Activated T-cell treated with anti-CD3 and anti-CD28 coated beads, Interleukin-2, amount 50 U/mL, for 4 hours (primary cell): ENCODE measurements at regions not wholly inside any gene's neighbourhood (a gene's known extent, or its start where the extent isn't known, plus 50 kb on each side); places are given as distances from the start of the nearest gene placed in this dataset.

Experiments used
- ATAC-seq, 2 donors: fragments of 200-7000 bp; cut with Tn5 transposase; one replicate each; pipeline ENCODE4 v1.10.0; 2021
- DNase-seq: peaks from one replicate; pipeline ENCODE4 v3.0.0-alpha.2; 2020
- H3K27me3 Mint-ChIP-seq: one replicate; pipeline ENCODE4 v1.8.0; 2021; ENCODE audit warnings: low read depth, mixed read lengths
- H3K36me3 Mint-ChIP-seq: one replicate; pipeline ENCODE4 v1.8.0; 2022; ENCODE audit warnings: mixed read lengths; ENCODE audit not compliant: insufficient read depth
- H3K4me1 Mint-ChIP-seq: one replicate; pipeline ENCODE4 v1.8.0; 2021; ENCODE audit warnings: low read depth, mixed read lengths
- H3K4me3 Mint-ChIP-seq: one replicate; pipeline ENCODE4 v1.8.0; 2021; ENCODE audit warnings: mild to moderate bottlenecking, moderate library complexity, mixed read lengths
- H3K9me3 Mint-ChIP-seq: one replicate; pipeline ENCODE4 v1.8.0; 2021; ENCODE audit warnings: mixed read lengths

DNA sequence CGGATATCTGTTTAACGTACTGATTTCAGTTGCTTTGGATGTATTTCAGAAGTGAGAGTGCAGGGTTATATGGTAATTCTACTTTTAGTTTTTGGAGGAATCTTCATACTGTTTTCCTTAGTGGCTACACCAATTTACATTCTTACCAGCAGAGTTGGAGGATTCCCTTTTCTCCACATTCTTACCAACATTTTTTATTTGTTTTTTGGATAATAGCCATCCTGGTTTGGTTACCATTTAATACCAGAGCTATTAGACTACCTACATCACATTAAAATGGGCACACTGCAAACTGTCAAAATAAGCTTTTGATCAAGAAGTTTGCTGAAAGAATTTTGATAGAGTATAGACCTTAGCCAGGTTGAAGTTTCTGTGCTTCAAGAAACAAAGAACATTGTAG lies 217.2 kb upstream of the CFAP20DC start:
- Mint-ChIP-seq H3K4me1 (no peaks in the 10 kb centered on the region), H3K36me3 (no peaks in the 10 kb centered on the region)
- no peak for ATAC-seq

GRCh38 chr3:59266551-59266950 lies 216.7 kb upstream of the CFAP20DC start:
- no peaks in the 10 kb centered on the region for H3K36me3 Mint-ChIP-seq
- no peak overlapping the region for H3K4me3 Mint-ChIP-seq
- no peaks in the 10 kb centered on the region for H3K27me3 Mint-ChIP-seq
- no peaks in the 10 kb centered on the region for H3K4me1 Mint-ChIP-seq
- no peak for DNase-seq
- peak; percentile 46 to 76 for ATAC-seq
- peaks cover 6% of the 10 kb centered on the region for H3K9me3 Mint-ChIP-seq

More for the DNA sequence above, 217.2 kb upstream of the CFAP20DC start:
- H3K9me3 Mint-ChIP-seq: peaks cover 6% of the 10 kb centered on the region
- H3K4me3 Mint-ChIP-seq: no peak overlapping the region
- no peaks in the 10 kb centered on the region for H3K27me3 Mint-ChIP-seq
- DNase-seq: no peak

- no peaks in the 10 kb centered on the region for H3K4me1 Mint-ChIP-seq
- ATAC-seq (no peak), DNase-seq (no peak)
- H3K4me3 Mint-ChIP-seq: no peak overlapping the region
- no peaks in the 10 kb centered on the region for H3K36me3 Mint-ChIP-seq
- no peaks in the 10 kb centered on the region for H3K27me3 Mint-ChIP-seq
- peaks cover 6% of the 10 kb centered on the region for H3K9me3 Mint-ChIP-seq
These were observed 215.7 kb upstream of the CFAP20DC start for GRCh38 chr3:59265566-59265965.

DNA sequence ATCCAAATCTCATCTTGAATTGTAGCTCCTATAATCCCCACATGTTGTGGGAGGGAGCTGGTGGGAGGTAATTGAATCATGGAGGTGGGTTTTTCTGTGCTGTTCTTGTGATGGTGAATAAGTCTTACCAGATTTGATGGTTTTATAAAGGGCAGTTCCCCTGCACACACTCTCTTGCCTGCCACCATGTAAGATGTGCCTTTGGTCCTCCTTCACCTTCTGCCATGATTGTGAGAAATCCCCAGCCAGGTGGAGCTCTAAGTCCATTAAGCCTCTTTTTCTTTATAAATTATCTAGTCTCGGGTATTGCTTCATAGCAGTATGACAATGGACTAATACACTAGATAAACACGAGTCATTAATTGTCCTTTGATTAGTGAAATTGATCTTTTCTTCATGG lies 214.5 kb upstream of the CFAP20DC start:
- Mint-ChIP-seq H3K27me3 (no peaks in the 10 kb centered on the region), H3K9me3 (peaks cover 6% of the 10 kb centered on the region), H3K4me3 (no peak overlapping the region), H3K4me1 (no peaks in the 10 kb centered on the region), H3K36me3 (no peaks in the 10 kb centered on the region)
- DNase-seq: no peak
- ATAC-seq: no peak

- Mint-ChIP-seq H3K9me3 (peaks cover 6% of the 10 kb centered on the region), H3K36me3 (no peaks in the 10 kb centered on the region), H3K4me3 (no peak overlapping the region), H3K27me3 (no peaks in the 10 kb centered on the region), H3K4me1 (no peaks in the 10 kb centered on the region)
- DNase-seq (no peak), ATAC-seq (no peak)
These were observed 213.3 kb upstream of the CFAP20DC start for GRCh38 chr3:59263152-59263551.

- no peak for ATAC-seq
- Mint-ChIP-seq H3K4me1 (no peaks in the 10 kb centered on the region), H3K27me3 (no peaks in the 10 kb centered on the region), H3K4me3 (no peak overlapping the region), H3K9me3 (peaks cover 6% of the 10 kb centered on the region), H3K36me3 (no peaks in the 10 kb centered on the region)
- DNase-seq: no peak
These were observed 212.3 kb upstream of the CFAP20DC start for GRCh38 chr3:59262076-59262498.

DNA sequence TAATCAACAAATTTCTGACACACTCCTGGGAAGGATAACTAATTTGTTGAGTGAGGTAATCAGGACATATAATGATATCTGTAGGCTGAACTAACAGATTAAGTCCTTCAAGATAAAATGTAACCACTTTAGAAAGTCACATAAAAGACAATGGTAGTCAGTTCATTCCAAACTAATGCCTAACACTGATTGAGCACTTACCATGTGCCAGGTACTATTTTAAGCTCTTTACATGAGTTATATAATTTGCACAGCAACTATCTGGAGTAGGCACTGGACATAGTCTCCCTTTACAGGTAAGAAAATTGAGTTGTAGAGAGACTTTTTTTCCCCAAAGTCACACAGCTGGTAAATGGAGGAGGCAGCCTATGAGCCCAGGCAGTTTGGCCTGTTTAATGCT lies 211.2 kb upstream of the CFAP20DC start:
- H3K36me3 Mint-ChIP-seq: no peaks in the 10 kb centered on the region
- peaks cover 6% of the 10 kb centered on the region for H3K9me3 Mint-ChIP-seq
- no peaks in the 10 kb centered on the region for H3K27me3 Mint-ChIP-seq
- H3K4me3 Mint-ChIP-seq: no peak overlapping the region
- no peak for DNase-seq
- ATAC-seq: no peak
- H3K4me1 Mint-ChIP-seq: no peaks in the 10 kb centered on the region

- no peaks in the 10 kb centered on the region for H3K27me3 Mint-ChIP-seq
- no peak overlapping the region for H3K4me3 Mint-ChIP-seq
- no peaks in the 10 kb centered on the region for H3K4me1 Mint-ChIP-seq
- DNase-seq (no peak), ATAC-seq (no peak)
- no peaks in the 10 kb centered on the region for H3K36me3 Mint-ChIP-seq
- H3K9me3 Mint-ChIP-seq: no peaks in the 10 kb centered on the region
These were observed 208.9 kb upstream of the CFAP20DC start for GRCh38 chr3:59258550-59259260.

GRCh38 chr3:59257506-59257905 lies 207.7 kb upstream of the CFAP20DC start:
- no peaks in the 10 kb centered on the region for H3K4me1 Mint-ChIP-seq
- DNase-seq: no peak
- no peak overlapping the region for H3K4me3 Mint-ChIP-seq
- H3K36me3 Mint-ChIP-seq: no peaks in the 10 kb centered on the region
- H3K27me3 Mint-ChIP-seq: no peaks in the 10 kb centered on the region
- no peak for ATAC-seq
- no peaks in the 10 kb centered on the region for H3K9me3 Mint-ChIP-seq

DNA sequence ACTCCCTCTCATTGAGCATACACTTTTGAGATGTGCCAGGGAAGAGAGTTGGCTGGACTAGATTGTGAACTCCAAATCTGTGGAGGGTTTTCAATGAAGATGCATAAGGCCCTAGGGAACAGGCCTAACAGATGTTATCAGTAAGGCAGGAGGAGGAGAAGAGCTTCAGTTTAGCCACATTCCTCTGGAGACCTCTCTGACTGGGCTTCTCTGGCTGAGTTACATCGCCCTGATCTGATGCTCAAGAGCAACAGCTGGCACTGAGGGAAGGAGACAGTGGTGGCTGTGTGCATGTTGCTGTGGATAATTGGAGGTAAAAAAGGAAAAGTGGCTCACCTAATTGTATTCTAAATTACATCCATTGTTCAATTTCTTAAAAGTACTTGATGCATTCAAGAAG lies 206.4 kb upstream of the CFAP20DC start:
- no peaks in the 10 kb centered on the region for H3K27me3 Mint-ChIP-seq
- ATAC-seq: no peak
- DNase-seq: no peak
- H3K36me3 Mint-ChIP-seq: no peaks in the 10 kb centered on the region
- no peaks in the 10 kb centered on the region for H3K4me1 Mint-ChIP-seq
- no peaks in the 10 kb centered on the region for H3K9me3 Mint-ChIP-seq
- H3K4me3 Mint-ChIP-seq: no peak overlapping the region

DNA sequence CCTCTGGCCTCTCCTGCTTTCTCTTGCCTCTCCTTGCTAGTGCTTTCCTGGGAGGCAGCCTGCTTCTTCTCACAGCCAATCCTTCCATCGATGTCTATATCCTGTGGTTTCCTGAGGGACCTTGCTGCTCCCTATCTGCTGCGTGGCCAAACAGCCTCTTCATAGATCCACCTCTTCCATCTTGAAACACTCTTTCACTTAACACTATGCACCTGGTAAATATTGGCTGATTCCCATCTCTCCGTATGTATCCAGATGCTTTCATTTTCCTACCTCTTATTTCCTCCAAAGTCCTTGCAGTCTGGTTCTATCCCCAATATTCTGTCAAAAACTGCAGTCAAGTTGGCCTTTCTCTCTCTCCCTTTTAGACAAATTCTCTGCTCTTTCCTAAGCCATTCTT lies 205.2 kb upstream of the CFAP20DC start:
- H3K9me3 Mint-ChIP-seq: no peaks in the 10 kb centered on the region

DNA sequence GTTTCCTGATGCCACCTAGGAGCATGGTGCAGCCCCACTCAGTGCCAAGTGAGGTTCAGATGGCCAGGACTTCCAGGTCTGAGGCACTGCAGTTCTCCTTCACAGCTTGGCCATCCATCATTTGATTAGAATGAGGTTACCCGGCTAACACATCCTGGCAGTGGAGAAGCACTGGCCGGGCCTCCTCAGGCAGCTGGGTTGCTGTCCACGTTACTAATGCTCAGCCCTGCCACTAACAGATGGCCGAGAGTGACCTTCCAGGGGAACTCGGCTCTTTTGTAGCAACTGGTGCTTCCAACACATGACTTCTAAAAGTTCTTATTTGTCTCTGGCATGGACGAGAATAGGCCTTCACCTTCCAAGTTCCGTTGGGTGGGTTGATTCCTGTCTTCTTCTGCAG lies 204.6 kb upstream of the CFAP20DC start:
- Mint-ChIP-seq H3K4me1 (no peaks in the 10 kb centered on the region), H3K4me3 (no peak overlapping the region), H3K9me3 (no peaks in the 10 kb centered on the region), H3K27me3 (no peaks in the 10 kb centered on the region), H3K36me3 (no peaks in the 10 kb centered on the region)
- no peak for ATAC-seq
- no peak for DNase-seq

More for the DNA sequence above, 205.2 kb upstream of the CFAP20DC start:
- no peak for ATAC-seq
- H3K4me3 Mint-ChIP-seq: no peak overlapping the region
- H3K27me3 Mint-ChIP-seq: no peaks in the 10 kb centered on the region
- H3K36me3 Mint-ChIP-seq: no peaks in the 10 kb centered on the region
- DNase-seq: no peak
- no peaks in the 10 kb centered on the region for H3K4me1 Mint-ChIP-seq

- no peak overlapping the region for H3K4me3 Mint-ChIP-seq
- no peaks in the 10 kb centered on the region for H3K27me3 Mint-ChIP-seq
- ATAC-seq (no peak), DNase-seq (no peak)
- H3K36me3 Mint-ChIP-seq: no peaks in the 10 kb centered on the region
- peaks cover 5% of the 10 kb centered on the region for H3K9me3 Mint-ChIP-seq
- no peaks in the 10 kb centered on the region for H3K4me1 Mint-ChIP-seq
These were observed 203.7 kb upstream of the CFAP20DC start for GRCh38 chr3:59253523-59253922.

- H3K4me3 Mint-ChIP-seq: no peak overlapping the region
- H3K9me3 Mint-ChIP-seq: peaks cover 5% of the 10 kb centered on the region
- H3K36me3 Mint-ChIP-seq: no peaks in the 10 kb centered on the region
- DNase-seq (no peak), ATAC-seq (no peak)
- H3K27me3 Mint-ChIP-seq: no peaks in the 10 kb centered on the region
- no peaks in the 10 kb centered on the region for H3K4me1 Mint-ChIP-seq
These were observed 202.0 kb upstream of the CFAP20DC start for GRCh38 chr3:59251869-59252268.

- no peaks in the 10 kb centered on the region for H3K4me1 Mint-ChIP-seq
- DNase-seq: no peak
- H3K9me3 Mint-ChIP-seq: peaks cover 5% of the 10 kb centered on the region
- no peaks in the 10 kb centered on the region for H3K36me3 Mint-ChIP-seq
- H3K4me3 Mint-ChIP-seq: no peak overlapping the region
- no peaks in the 10 kb centered on the region for H3K27me3 Mint-ChIP-seq
- ATAC-seq: no peak
These were observed 200.8 kb upstream of the CFAP20DC start for GRCh38 chr3:59250600-59250999.
